ENCODE measurements at regions not wholly inside any gene's neighbourhood (a gene's known extent, or its start where the extent isn't known, plus 50 kb on each side); places are given as distances from the start of the nearest gene placed in this dataset.

GRCh38 chr2:184527058-184527457 is 71.3 kb upstream of the ZNF804A start:
- TF ChIP-seq EZH2phosphoT487 (IDR thresholded peaks at IDR 0.05; ENCODE audit: insufficient read depth, low read depth) (no peak), EZH2 (IDR thresholded peaks at IDR 0.05; ENCODE audit: insufficient read depth, poor library complexity, severe bottlenecking) (no peak)

Data from GM23248 (cell line).